Stimulated activated memory B cell treated with anti-CD40 and anti-IgM and Interleukin-4, amounts not matched to agents 10 μg/mL and 1 μg/mL and 100 μg/mL, for 72 hours (primary cell): ENCODE measurements at regions not wholly inside any gene's neighbourhood (a gene's known extent, or its start where the extent isn't known, plus 50 kb on each side); places are given as distances from the start of the nearest gene placed in this dataset.
"Not testable (repeated sequence)": the region's sequence is repeated elsewhere in the genome, so short reads cannot be mapped to it uniquely, and the experiment has no call there.

Source experiments
- ATAC-seq: fragments of 150-1000 bp; cut with Tn5 transposase; 2 replicates; pipeline ENCODE4 v1.10.0; 2021
- H3K27ac Mint-ChIP-seq: one replicate; pipeline ENCODE4 v1.8.0; 2022; ENCODE audit warnings: mild to moderate bottlenecking, mixed read lengths
- H3K27me3 Mint-ChIP-seq: one replicate; pipeline ENCODE4 v1.8.0; 2022; ENCODE audit warnings: mixed read lengths
- H3K36me3 Mint-ChIP-seq: one replicate; pipeline ENCODE4 v1.8.0; 2022; ENCODE audit warnings: mixed read lengths
- H3K4me1 Mint-ChIP-seq: one replicate; pipeline ENCODE4 v1.8.0; 2022; ENCODE audit warnings: mixed read lengths
- H3K4me3 Mint-ChIP-seq: one replicate; pipeline ENCODE4 v1.8.0; 2022; ENCODE audit warnings: mild to moderate bottlenecking, moderate library complexity, mixed read lengths
- H3K9me3 Mint-ChIP-seq: one replicate; pipeline ENCODE4 v1.8.0; 2022; ENCODE audit warnings: mixed read lengths

DNA sequence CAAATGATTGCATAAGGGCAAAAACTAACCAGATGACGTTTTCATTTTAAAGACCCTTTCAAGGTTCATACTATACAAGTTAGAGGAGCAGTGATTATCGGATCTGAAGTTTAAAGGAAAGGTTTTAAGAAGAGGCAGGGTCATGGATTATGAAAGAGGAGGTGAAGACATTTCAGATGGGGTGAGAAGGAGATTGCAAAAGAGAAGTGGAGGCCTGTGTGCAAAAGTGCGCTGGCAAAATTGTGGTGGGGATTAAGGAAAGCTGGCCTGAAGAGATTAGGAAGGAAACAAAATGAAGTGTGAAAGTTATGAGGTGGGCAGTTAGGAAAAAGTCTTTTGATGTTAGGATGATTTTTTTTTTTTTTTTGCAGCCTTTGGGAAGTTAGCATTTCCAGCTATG is 935.7 kb upstream of the FAM98A start:
- H3K9me3 Mint-ChIP-seq = peaks cover 17% of the 10 kb centered on the region
- H3K4me3 Mint-ChIP-seq = no peak overlapping the region
- H3K36me3 Mint-ChIP-seq = no peaks in the 10 kb centered on the region
- H3K27me3 Mint-ChIP-seq = no peaks in the 10 kb centered on the region
- no peak overlapping the region for H3K27ac Mint-ChIP-seq
- H3K4me1 Mint-ChIP-seq = no peaks in the 10 kb centered on the region
- ATAC-seq = no peak

- no peak for ATAC-seq
- Mint-ChIP-seq H3K4me3 (no peak overlapping the region), H3K9me3 (peaks cover 15% of the 10 kb centered on the region), H3K27ac (no peak overlapping the region), H3K27me3 (no peaks in the 10 kb centered on the region), H3K36me3 (no peaks in the 10 kb centered on the region), H3K4me1 (no peaks in the 10 kb centered on the region)
These were observed 935.2 kb upstream of the FAM98A start for GRCh38 chr2:34534341-34534740.

DNA sequence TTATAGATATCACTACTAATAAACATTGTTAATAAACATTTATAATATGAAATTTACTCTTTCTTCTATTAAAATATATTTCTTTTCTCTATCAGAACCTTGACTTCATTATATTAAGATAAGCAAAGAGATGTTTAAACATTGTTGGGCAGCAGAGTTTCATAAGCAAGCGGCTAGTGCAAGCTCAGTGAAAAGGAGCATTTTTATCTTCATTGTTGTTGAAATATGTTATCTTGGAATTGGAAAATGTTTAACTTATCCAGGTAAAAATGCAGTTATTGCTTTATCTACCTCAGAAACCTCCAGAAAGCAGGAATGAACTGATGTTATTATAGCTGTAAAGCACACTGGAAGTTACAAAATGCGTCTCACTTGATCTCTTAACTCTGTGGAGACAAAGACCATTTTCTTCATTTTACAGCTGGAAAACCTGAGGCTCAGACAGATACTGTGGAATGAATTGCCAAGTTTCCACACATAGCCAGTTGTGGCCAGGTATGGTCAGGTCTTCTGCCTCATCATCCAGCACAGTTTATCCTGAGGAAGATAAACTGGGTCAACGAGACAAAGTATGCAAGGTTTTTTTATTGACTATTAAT is 934.6 kb upstream of the FAM98A start:
- ATAC-seq = no peak
- H3K4me1 Mint-ChIP-seq = no peaks in the 10 kb centered on the region
- H3K4me3 Mint-ChIP-seq = no peak overlapping the region
- H3K36me3 Mint-ChIP-seq = no peaks in the 10 kb centered on the region
- H3K9me3 Mint-ChIP-seq = peaks cover 9% of the 10 kb centered on the region
- H3K27ac Mint-ChIP-seq = no peak overlapping the region
- no peaks in the 10 kb centered on the region for H3K27me3 Mint-ChIP-seq

DNA sequence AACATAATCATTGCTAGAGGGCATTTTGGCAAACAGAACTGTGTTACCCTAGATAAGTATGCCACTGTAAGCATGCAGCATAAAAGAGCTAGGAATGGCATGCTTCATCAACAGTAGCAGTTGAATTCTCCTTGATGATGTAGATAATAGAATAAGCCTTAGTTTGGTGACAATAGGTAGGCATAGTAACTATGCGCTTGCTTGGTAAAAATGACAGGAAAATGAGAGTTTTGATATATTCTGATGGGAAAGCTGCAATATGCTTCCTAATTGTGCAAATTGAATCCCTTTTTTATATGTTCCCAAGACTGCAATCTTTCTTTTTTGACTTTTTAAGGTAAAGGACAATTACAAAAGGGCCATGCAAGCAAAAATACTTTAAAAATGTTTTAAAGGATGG is 930.9 kb upstream of the FAM98A start:
- H3K4me3 Mint-ChIP-seq = no peak overlapping the region
- peaks cover 3% of the 10 kb centered on the region for H3K9me3 Mint-ChIP-seq
- no peak overlapping the region for H3K27ac Mint-ChIP-seq
- no peaks in the 10 kb centered on the region for H3K27me3 Mint-ChIP-seq
- H3K4me1 Mint-ChIP-seq = no peaks in the 10 kb centered on the region
- no peak for ATAC-seq
- no peaks in the 10 kb centered on the region for H3K36me3 Mint-ChIP-seq

GRCh38 chr2:34523958-34524514 is 924.9 kb upstream of the FAM98A start:
- no peaks in the 10 kb centered on the region for H3K36me3 Mint-ChIP-seq

GRCh38 chr2:34519659-34520058 is 920.6 kb upstream of the FAM98A start:
- Mint-ChIP-seq H3K36me3 (no peaks in the 10 kb centered on the region), H3K4me1 (no peaks in the 10 kb centered on the region), H3K4me3 (no peak overlapping the region), H3K27me3 (no peaks in the 10 kb centered on the region), H3K27ac (no peak overlapping the region), H3K9me3 (peaks cover 4% of the 10 kb centered on the region)
- ATAC-seq = no peak

More at GRCh38 chr2:34523958-34524514, 924.9 kb upstream of the FAM98A start:
- Mint-ChIP-seq H3K4me3 (no peak overlapping the region), H3K27ac (no peak overlapping the region), H3K4me1 (no peaks in the 10 kb centered on the region), H3K27me3 (no peaks in the 10 kb centered on the region), H3K9me3 (no peaks in the 10 kb centered on the region)
- ATAC-seq = no peak

DNA sequence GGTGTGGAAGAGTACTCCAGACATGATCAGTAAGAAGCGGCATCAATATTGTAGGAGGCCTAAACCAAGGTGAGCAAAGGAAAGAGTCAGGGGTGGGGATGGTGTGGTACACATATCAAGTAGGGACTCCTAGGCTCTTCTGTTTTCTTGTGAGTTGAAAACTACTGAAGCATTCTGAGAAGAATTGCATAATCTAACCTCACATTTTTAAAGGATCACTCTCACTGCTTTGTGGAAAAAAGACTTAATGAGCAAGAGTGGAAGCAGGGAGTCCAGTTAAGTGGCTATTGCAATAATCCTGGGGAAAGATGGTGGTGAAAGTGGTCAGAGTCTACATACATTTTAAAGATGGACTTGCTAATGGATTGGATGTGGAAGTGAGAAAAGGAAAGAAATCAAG is 899.5 kb upstream of the FAM98A start:
- Mint-ChIP-seq H3K9me3 (peaks cover 9% of the 10 kb centered on the region), H3K27me3 (no peaks in the 10 kb centered on the region), H3K4me1 (no peaks in the 10 kb centered on the region), H3K36me3 (no peaks in the 10 kb centered on the region), H3K4me3 (no peak overlapping the region), H3K27ac (no peak overlapping the region)
- ATAC-seq = no peak

- not testable (repeated sequence) for H3K4me3 Mint-ChIP-seq, H3K4me1 Mint-ChIP-seq, H3K27me3 Mint-ChIP-seq, H3K27ac Mint-ChIP-seq, H3K36me3 Mint-ChIP-seq, ATAC-seq, H3K9me3 Mint-ChIP-seq
These were observed 895.1 kb upstream of the FAM98A start for GRCh38 chr2:34494192-34494591.

DNA sequence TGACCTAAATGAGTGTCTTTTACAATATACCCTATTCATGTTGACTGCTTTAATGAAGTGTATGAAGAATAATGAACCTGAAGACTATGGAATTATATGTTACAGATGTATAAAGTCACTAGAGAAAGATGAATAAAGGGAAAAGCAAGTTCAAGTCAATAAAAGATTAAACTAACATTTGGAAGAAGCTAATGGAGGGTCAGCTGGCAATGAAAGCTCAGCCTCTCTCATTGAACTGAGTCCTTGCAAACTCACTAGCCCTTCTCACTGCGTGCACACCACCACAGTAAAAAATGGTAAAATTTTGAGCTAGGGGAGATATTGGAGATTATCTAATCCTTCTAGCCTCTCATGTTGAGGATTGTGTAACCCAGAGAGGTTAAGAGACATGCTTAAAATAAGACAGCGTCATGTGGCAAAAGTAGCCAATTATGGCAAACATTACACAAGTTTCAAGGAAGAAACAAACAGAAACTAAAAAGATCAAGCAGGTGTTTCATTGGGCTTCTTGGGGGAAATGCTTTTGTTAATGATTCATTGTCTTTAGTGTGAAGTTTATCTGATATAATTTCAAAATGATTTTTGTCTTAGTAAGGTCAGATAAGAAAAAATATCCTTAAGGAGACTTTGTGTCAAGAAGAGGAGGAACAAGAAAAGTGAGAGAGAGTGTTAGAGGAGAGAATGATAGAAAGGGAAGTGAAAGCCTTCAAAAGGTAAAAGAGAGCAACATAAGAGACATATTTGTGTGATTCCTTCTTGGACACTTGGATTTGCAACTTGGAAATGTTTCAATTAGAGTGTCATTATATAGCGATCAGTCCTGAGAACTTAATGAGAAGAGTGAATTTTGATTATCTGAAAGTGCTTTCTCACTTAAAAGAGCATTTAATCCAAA is 893.7 kb upstream of the FAM98A start:
- no peak overlapping the region for H3K27ac Mint-ChIP-seq
- peaks cover 6% of the 10 kb centered on the region for H3K4me1 Mint-ChIP-seq
- no peaks in the 10 kb centered on the region for H3K36me3 Mint-ChIP-seq
- no peak overlapping the region for H3K4me3 Mint-ChIP-seq
- H3K27me3 Mint-ChIP-seq = no peaks in the 10 kb centered on the region
- no peak for ATAC-seq
- peaks cover 2% of the 10 kb centered on the region for H3K9me3 Mint-ChIP-seq

- Mint-ChIP-seq H3K4me1 (no peaks in the 10 kb centered on the region), H3K4me3 (no peak overlapping the region), H3K27me3 (no peaks in the 10 kb centered on the region), H3K27ac (no peak overlapping the region), H3K9me3 (no peaks in the 10 kb centered on the region), H3K36me3 (no peaks in the 10 kb centered on the region)
- no peak for ATAC-seq
These were observed 887.9 kb upstream of the FAM98A start for GRCh38 chr2:34486965-34487364.

GRCh38 chr2:34481542-34481941 is 882.4 kb upstream of the FAM98A start:
- Mint-ChIP-seq H3K27me3 (no peaks in the 10 kb centered on the region), H3K4me3 (no peak overlapping the region), H3K9me3 (peaks cover 2% of the 10 kb centered on the region), H3K4me1 (no peaks in the 10 kb centered on the region), H3K27ac (no peak overlapping the region), H3K36me3 (no peaks in the 10 kb centered on the region)
- no peak for ATAC-seq

GRCh38 chr2:34480366-34480765 is 881.3 kb upstream of the FAM98A start:
- H3K36me3 Mint-ChIP-seq = no peaks in the 10 kb centered on the region
- H3K4me3 Mint-ChIP-seq = no peak overlapping the region
- no peak overlapping the region for H3K27ac Mint-ChIP-seq
- H3K27me3 Mint-ChIP-seq = no peaks in the 10 kb centered on the region
- peaks cover 2% of the 10 kb centered on the region for H3K9me3 Mint-ChIP-seq
- ATAC-seq = no peak
- no peaks in the 10 kb centered on the region for H3K4me1 Mint-ChIP-seq

DNA sequence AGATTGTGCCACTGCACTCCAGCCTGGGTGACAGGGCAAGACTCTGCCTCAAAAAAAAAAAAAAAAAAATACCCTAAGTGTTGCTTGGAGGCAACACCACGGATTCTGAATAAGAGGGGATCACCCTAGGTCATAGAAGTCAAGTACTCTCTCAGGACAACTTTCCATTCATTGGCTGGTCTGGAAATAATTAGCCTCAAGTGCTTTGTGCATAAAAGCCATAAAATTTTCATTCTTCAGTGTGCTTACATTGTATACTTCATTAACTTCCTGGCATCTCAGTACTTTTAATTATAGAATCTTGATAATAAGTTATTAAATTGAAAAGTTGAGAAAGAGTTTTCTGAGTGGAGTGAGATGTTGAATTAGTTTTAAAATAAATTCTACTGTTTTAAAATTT is 876.1 kb upstream of the FAM98A start:
- Mint-ChIP-seq H3K27ac (no peak overlapping the region), H3K9me3 (peaks cover 4% of the 10 kb centered on the region), H3K27me3 (no peaks in the 10 kb centered on the region), H3K4me1 (no peaks in the 10 kb centered on the region), H3K4me3 (no peak overlapping the region), H3K36me3 (no peaks in the 10 kb centered on the region)
- ATAC-seq = no peak

DNA sequence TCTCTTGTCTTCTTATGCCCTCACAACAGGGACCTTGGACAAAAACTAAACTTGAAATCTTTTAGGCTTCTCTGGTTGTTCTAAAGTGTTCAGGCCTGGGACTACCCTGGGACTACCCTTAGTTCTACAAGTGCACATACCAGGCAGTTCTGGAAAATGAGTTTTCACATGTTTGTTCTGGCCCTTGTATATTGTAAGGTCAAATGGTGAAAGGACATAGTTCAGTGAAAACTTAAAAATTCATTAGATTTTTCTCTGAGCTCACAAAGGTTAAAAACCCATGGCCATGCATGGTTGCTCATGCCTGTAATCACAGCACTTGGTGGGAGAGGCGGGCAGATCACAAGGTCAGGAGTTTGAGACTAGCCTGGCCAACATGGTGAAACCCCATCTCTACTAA is 875.5 kb upstream of the FAM98A start:
- ATAC-seq = no peak
- Mint-ChIP-seq H3K27me3 (no peaks in the 10 kb centered on the region), H3K4me3 (no peak overlapping the region), H3K36me3 (no peaks in the 10 kb centered on the region), H3K27ac (no peak overlapping the region), H3K9me3 (peaks cover 4% of the 10 kb centered on the region), H3K4me1 (no peaks in the 10 kb centered on the region)

DNA sequence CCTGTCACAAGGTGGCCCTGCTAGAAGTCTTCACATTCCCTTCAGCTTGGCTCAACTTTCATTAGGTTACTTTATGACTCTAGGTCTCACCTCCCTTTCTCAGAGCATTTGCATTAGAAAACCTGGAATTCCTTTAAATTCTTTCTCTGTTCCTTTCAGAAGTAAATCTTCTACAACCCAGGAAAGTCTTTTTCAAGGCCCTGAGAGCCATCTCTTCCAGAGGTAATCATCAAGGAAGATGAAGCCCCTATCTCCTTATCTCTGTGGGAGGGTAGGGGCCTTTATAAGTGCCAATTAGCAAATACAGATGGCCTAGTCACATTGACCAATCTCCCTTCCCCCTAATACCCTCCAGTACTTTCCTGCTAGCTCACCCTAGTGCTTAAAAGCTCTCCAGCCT is 848.0 kb upstream of the FAM98A start:
- ATAC-seq = no peak
- Mint-ChIP-seq H3K4me3 (no peak overlapping the region), H3K9me3 (peaks cover 9% of the 10 kb centered on the region), H3K27ac (no peak overlapping the region), H3K4me1 (no peaks in the 10 kb centered on the region), H3K27me3 (no peaks in the 10 kb centered on the region), H3K36me3 (no peaks in the 10 kb centered on the region)

DNA sequence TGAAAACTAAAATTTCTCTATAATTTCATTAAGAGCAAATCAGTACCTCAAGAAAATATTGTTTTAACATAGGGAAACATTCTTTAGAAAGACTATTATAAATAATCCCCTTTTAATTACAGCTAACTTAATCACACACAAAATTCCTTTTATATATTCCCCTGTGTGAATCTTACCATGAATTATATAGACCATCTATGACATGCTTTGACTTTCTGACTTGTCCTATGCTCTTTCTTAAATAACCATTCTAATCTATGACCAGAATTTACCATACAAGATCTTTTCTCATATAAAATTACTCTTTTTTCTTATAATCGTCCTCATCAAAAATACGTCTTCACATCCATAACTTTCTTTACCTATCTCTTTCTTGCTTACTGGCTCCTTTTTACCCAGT is 824.2 kb upstream of the FAM98A start:
- Mint-ChIP-seq H3K9me3 (peaks cover 9% of the 10 kb centered on the region), H3K4me1 (no peaks in the 10 kb centered on the region), H3K27ac (no peak overlapping the region), H3K36me3 (no peaks in the 10 kb centered on the region), H3K4me3 (no peak overlapping the region), H3K27me3 (no peaks in the 10 kb centered on the region)
- no peak for ATAC-seq
